Progenitor cell of endocrine pancreas (in vitro differentiated cells): ENCODE measurements at regions not wholly inside any gene's neighbourhood (a gene's known extent, or its start where the extent isn't known, plus 50 kb on each side); places are given as distances from the start of the nearest gene placed in this dataset.

Source experiments
- DNase-seq: peaks from one replicate; pipeline ENCODE4 v3.0.0; 2021; ENCODE audit warnings: low spot score; ENCODE audit not compliant: unreplicated experiment
- H3K27ac Mint-ChIP-seq: 2 replicates; pipeline ENCODE4 v1.8.0; 2021; ENCODE audit warnings: mild to moderate bottlenecking, moderate library complexity, mixed read lengths
- H3K27me3 Mint-ChIP-seq: 2 replicates; pipeline ENCODE4 v1.8.0; 2021; ENCODE audit warnings: mixed read lengths
- H3K36me3 Mint-ChIP-seq: 2 replicates; pipeline ENCODE4 v1.8.0; 2022; ENCODE audit warnings: mixed read lengths; ENCODE audit not compliant: insufficient read depth
- H3K4me1 Mint-ChIP-seq: 2 replicates; pipeline ENCODE4 v1.8.0; 2021; ENCODE audit warnings: low read depth, mixed read lengths
- H3K4me3 Mint-ChIP-seq: 2 replicates; pipeline ENCODE4 v1.8.0; 2021; ENCODE audit warnings: low read depth, mild to moderate bottlenecking, moderate library complexity, mixed read lengths
- H3K9me3 Mint-ChIP-seq: 2 replicates; pipeline ENCODE4 v1.8.0; 2021; ENCODE audit warnings: low read depth, mixed read lengths
- CTCF ChIP-seq: fragments of 200-600 bp; sonication (generic); IDR thresholded peaks from one replicate; pipeline ENCODE4 v1.5.0; 2021; ENCODE audit warnings: antibody characterized with exemption, mild to moderate bottlenecking; ENCODE audit not compliant: unreplicated experiment

- no peaks in the 10 kb centered on the region for H3K36me3 Mint-ChIP-seq
- no peaks in the 10 kb centered on the region for H3K9me3 Mint-ChIP-seq
- TF ChIP-seq CTCF = no peak
- peaks cover 13% of the 10 kb centered on the region for H3K4me1 Mint-ChIP-seq
- H3K27ac Mint-ChIP-seq = no peak overlapping the region
- H3K27me3 Mint-ChIP-seq = peaks cover 42% of the 10 kb centered on the region
- no peak overlapping the region for H3K4me3 Mint-ChIP-seq
- DNase-seq = no peak
Measured at GRCh38 chr12:4054630-4055029, 181.4 kb upstream of the PARP11 start.

- Mint-ChIP-seq H3K27ac (no peak overlapping the region), H3K4me1 (peaks cover 10% of the 10 kb centered on the region), H3K4me3 (no peak overlapping the region), H3K36me3 (no peaks in the 10 kb centered on the region), H3K27me3 (peaks cover 39% of the 10 kb centered on the region), H3K9me3 (no peaks in the 10 kb centered on the region)
- no peak for DNase-seq
- TF ChIP-seq CTCF = no peak
Measured at GRCh38 chr12:4052691-4053090, 179.5 kb upstream of the PARP11 start.

- Mint-ChIP-seq H3K36me3 (no peaks in the 10 kb centered on the region), H3K27ac (no peak overlapping the region), H3K9me3 (no peaks in the 10 kb centered on the region), H3K27me3 (peaks cover 47% of the 10 kb centered on the region), H3K4me3 (no peak overlapping the region), H3K4me1 (peaks cover 2% of the 10 kb centered on the region)
- no peak for DNase-seq
- TF ChIP-seq CTCF = no peak
Measured at GRCh38 chr12:4051596-4051995, 178.4 kb upstream of the PARP11 start.

- DNase-seq = no peak
Measured at GRCh38 chr12:4050340-4050739, 177.1 kb upstream of the PARP11 start.

GRCh38 chr12:4049298-4050080 lies 176.3 kb upstream of the PARP11 start:
- TF ChIP-seq CTCF = no peak
- Mint-ChIP-seq H3K36me3 (no peaks in the 10 kb centered on the region), H3K27me3 (peaks cover 55% of the 10 kb centered on the region), H3K4me3 (no peak overlapping the region), H3K4me1 (no peaks in the 10 kb centered on the region), H3K9me3 (peaks cover 2% of the 10 kb centered on the region), H3K27ac (no peak overlapping the region)
- DNase-seq = no peak

More at GRCh38 chr12:4050340-4050739, 177.1 kb upstream of the PARP11 start:
- no peaks in the 10 kb centered on the region for H3K9me3 Mint-ChIP-seq
- H3K4me3 Mint-ChIP-seq = no peak overlapping the region
- H3K27ac Mint-ChIP-seq = no peak overlapping the region
- no peaks in the 10 kb centered on the region for H3K36me3 Mint-ChIP-seq
- TF ChIP-seq CTCF = no peak
- H3K27me3 Mint-ChIP-seq = peaks cover 55% of the 10 kb centered on the region
- no peaks in the 10 kb centered on the region for H3K4me1 Mint-ChIP-seq
